ENCODE measurements at regions not wholly inside any gene's neighbourhood (a gene's known extent, or its start where the extent isn't known, plus 50 kb on each side); places are given as distances from the start of the nearest gene placed in this dataset.
"Not testable (repeated sequence)": the region's sequence is repeated elsewhere in the genome, so short reads cannot be mapped to it uniquely, and the experiment has no call there.

DNA sequence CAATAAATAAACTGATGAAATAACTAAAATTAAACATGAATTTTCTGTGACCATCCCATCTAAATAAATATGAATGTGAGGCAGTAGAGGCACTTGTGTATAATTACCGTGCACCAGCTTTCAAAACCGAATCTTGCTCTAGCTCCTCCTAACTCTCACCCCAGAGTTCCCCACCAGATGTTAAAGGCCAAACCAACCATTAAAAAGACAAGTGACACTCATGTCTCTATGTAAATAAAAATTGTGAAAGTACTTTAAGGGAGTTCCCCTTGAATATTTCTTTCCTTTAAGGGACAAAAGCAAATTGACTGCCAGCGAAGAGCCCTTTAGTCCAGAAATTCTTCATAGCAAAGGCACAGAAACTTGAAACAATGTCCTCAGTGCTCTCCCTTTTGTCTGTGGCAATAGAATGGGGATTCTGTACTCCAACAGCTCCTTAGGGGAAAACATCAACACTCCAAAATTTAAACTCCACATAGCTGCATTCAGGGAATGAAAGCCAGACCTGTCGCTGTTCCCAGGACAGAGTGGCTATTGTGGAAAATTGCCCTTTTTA lies 101.7 kb upstream of the SOX21 start:
- 98% methylated on average over 4 of the region's 4 CpGs for WGBS

DNA sequence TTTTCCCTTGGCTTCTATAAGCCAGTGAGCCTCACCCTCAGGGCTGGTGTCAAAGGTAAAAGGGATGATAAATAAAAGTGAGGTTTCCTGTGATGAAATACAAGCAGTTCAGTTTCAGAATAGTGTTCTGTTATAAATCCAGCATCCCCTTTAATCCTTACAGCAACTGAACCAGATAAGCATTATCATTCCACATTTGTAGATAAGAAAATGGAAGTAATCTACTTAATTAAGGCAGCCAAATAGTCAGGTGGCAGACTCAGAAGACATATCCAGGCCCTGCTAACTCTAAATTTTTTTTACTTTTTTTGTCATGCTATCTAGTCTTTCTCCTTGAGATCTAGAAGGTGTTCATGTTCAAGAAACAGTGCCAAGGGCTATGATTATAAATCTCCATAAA lies 99.4 kb upstream of the SOX21 start:
- H3K27me3 ChIP-seq (ENCODE audit: control insufficient read depth in 2 of 2, insufficient read depth in 1 of 2, low read length in 1 of 2), result no peaks in the 10 kb centered on the region
- H3K4me1 ChIP-seq (ENCODE audit: control insufficient read depth in 2 of 2, insufficient read depth in 2 of 2, low read length in 2 of 2), result no peaks in the 10 kb centered on the region
- H3K9me3 ChIP-seq (ENCODE audit: control insufficient read depth in 2 of 2, insufficient read depth in 1 of 2, low read length in 1 of 2), result no peaks in the 10 kb centered on the region

More for the DNA sequence above, 101.7 kb upstream of the SOX21 start:
- no peak overlapping the region for H3K27ac ChIP-seq (ENCODE audit: low read depth in 1 of 2, low read length in 1 of 2)
- no peak for DNase-seq (ENCODE audit: low read depth in 6 of 9, low spot score in 9 of 9)
- no peaks in the 10 kb centered on the region for H3K4me1 ChIP-seq (ENCODE audit: control insufficient read depth in 2 of 2, insufficient read depth in 2 of 2, low read length in 2 of 2)
- H3K27me3 ChIP-seq (ENCODE audit: control insufficient read depth in 2 of 2, insufficient read depth in 1 of 2, low read length in 1 of 2), result no peaks in the 10 kb centered on the region
- no peaks in the 10 kb centered on the region for H3K36me3 ChIP-seq (ENCODE audit: control insufficient read depth in 2 of 2, insufficient read depth in 2 of 2, low read length in 1 of 2)
- no peaks in the 10 kb centered on the region for H3K9me3 ChIP-seq (ENCODE audit: control insufficient read depth in 2 of 2, insufficient read depth in 1 of 2, low read length in 1 of 2)
- H3K4me3 ChIP-seq (ENCODE audit: low read length in 2 of 2), result no peak overlapping the region

DNA sequence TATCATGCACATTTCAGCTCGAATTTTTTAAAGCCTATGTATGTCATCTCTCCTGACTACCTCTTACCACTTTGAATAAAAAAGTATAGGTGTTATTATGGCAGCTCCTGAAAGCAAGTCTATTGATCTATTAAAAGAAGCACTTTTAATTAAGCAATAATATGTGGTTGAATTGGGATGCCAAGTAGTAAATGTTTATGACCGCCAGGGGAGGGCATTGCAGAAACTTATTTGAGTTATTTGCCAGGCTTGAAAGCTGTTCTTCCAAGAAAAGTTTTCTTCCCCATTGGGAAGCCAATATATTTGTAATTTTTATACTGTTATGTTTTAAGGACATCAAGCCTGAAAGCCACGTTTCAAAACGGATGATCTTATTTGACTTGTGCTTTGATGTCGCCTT lies 88.1 kb upstream of the SOX21 start:
- H3K9me3 ChIP-seq (ENCODE audit: control insufficient read depth in 2 of 2, insufficient read depth in 1 of 2, low read length in 1 of 2), result no peaks in the 10 kb centered on the region
- no peak for DNase-seq (ENCODE audit: low read depth in 6 of 9, low spot score in 9 of 9)
- no peaks in the 10 kb centered on the region for H3K36me3 ChIP-seq (ENCODE audit: control insufficient read depth in 2 of 2, insufficient read depth in 2 of 2, low read length in 1 of 2)
- H3K27me3 ChIP-seq (ENCODE audit: control insufficient read depth in 2 of 2, insufficient read depth in 1 of 2, low read length in 1 of 2), result no peaks in the 10 kb centered on the region
- 85% methylated on average over 5 of the region's 5 CpGs for WGBS
- H3K4me3 ChIP-seq (ENCODE audit: low read length in 2 of 2), result no peak overlapping the region
- no peak overlapping the region for H3K27ac ChIP-seq (ENCODE audit: low read depth in 1 of 2, low read length in 1 of 2)
- H3K4me1 ChIP-seq (ENCODE audit: control insufficient read depth in 2 of 2, insufficient read depth in 2 of 2, low read length in 2 of 2), result peaks cover 0 to 5% of the 10 kb centered on the region in 2 donors

More for the DNA sequence above, 99.4 kb upstream of the SOX21 start:
- Histone ChIP-seq H3K27ac (ENCODE audit: low read depth in 1 of 2, low read length in 1 of 2) (no peak overlapping the region), H3K36me3 (ENCODE audit: control insufficient read depth in 2 of 2, insufficient read depth in 2 of 2, low read length in 1 of 2) (no peaks in the 10 kb centered on the region), H3K4me3 (ENCODE audit: low read length in 2 of 2) (no peak overlapping the region)
- DNase-seq (ENCODE audit: low read depth in 6 of 9, low spot score in 9 of 9), result no peak

DNA sequence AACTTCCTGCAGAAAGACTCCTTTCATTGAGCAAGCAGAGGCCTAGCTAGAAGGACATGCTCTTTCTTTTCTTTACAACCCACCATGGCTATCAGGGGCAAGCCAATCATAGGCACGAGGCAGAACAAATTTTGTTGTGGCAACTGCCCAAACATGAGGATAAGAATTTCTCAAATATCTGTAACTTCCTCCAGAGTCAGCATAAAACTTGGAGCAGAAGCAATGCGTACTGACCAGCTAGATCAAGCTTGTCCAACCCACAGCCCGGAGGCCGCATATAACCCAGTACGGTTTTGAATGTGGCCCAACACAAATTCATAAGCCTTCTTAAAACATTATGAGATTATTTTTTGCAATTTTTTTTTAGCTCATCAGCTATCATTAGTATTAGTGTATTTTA lies 87.0 kb upstream of the SOX21 start:
- DNase-seq (ENCODE audit: low read depth in 6 of 9, low spot score in 9 of 9), result no peak

DNA sequence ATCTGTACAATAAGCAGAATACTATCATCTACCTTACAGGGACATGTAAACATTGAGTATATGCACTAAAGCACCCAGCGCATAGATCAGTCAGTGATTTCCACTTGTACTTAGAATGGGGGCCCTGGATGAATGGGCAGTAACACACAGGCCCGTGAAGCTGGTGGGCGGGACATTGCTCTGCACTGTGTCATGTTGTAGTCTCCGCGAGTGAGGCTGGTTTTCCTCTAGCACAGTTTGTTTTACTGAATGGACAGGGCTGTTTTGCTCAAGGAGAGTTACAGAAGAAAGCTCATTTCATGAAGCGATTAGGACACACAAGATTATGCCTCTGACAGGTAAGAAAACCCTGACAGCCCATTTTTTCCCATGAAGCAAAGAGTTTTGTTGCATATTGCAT lies 86.4 kb upstream of the SOX21 start:
- H3K36me3 ChIP-seq (ENCODE audit: control insufficient read depth in 2 of 2, insufficient read depth in 2 of 2, low read length in 1 of 2), result no peaks in the 10 kb centered on the region
- H3K27me3 ChIP-seq (ENCODE audit: control insufficient read depth in 2 of 2, insufficient read depth in 1 of 2, low read length in 1 of 2), result no peaks in the 10 kb centered on the region
- WGBS, result 95% methylated on average over 6 of the region's 6 CpGs
- H3K9me3 ChIP-seq (ENCODE audit: control insufficient read depth in 2 of 2, insufficient read depth in 1 of 2, low read length in 1 of 2), result no peaks in the 10 kb centered on the region
- peaks cover 0 to 5% of the 10 kb centered on the region in 2 donors for H3K4me1 ChIP-seq (ENCODE audit: control insufficient read depth in 2 of 2, insufficient read depth in 2 of 2, low read length in 2 of 2)
- no peak overlapping the region for H3K4me3 ChIP-seq (ENCODE audit: low read length in 2 of 2)
- no peak overlapping the region for H3K27ac ChIP-seq (ENCODE audit: low read depth in 1 of 2, low read length in 1 of 2)
- DNase-seq (ENCODE audit: low read depth in 6 of 9, low spot score in 9 of 9), result no peak

More for the DNA sequence above, 87.0 kb upstream of the SOX21 start:
- no peak overlapping the region for H3K4me3 ChIP-seq (ENCODE audit: low read length in 2 of 2)
- H3K9me3 ChIP-seq (ENCODE audit: control insufficient read depth in 2 of 2, insufficient read depth in 1 of 2, low read length in 1 of 2), result no peaks in the 10 kb centered on the region
- no peak overlapping the region for H3K27ac ChIP-seq (ENCODE audit: low read depth in 1 of 2, low read length in 1 of 2)
- peaks cover 0 to 5% of the 10 kb centered on the region in 2 donors for H3K4me1 ChIP-seq (ENCODE audit: control insufficient read depth in 2 of 2, insufficient read depth in 2 of 2, low read length in 2 of 2)
- no peaks in the 10 kb centered on the region for H3K36me3 ChIP-seq (ENCODE audit: control insufficient read depth in 2 of 2, insufficient read depth in 2 of 2, low read length in 1 of 2)
- 90% methylated on average over 5 of the region's 5 CpGs for WGBS
- no peaks in the 10 kb centered on the region for H3K27me3 ChIP-seq (ENCODE audit: control insufficient read depth in 2 of 2, insufficient read depth in 1 of 2, low read length in 1 of 2)

DNA sequence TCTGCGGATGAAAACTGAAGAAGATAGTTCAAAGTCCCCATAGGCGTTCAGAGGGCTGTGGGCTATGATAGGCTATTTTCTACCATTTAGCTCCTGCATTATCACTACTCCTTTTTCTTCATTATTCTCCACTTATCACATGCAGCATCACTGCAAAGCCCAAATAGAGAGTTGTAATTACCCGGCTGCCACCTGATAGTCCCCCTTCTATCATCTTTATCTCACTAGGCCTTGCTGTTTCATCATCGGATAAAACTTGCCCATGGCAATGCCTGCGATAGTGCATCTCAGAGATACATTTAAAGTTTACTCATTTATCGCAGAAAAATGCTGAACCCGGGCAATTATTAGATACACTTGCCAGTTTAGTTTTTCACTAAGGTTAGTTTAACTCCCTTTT lies 82.9 kb upstream of the SOX21 start:
- Histone ChIP-seq H3K4me1 (ENCODE audit: control insufficient read depth in 2 of 2, insufficient read depth in 2 of 2, low read length in 2 of 2) (peaks cover 0 to 5% of the 10 kb centered on the region in 2 donors), H3K9me3 (ENCODE audit: control insufficient read depth in 2 of 2, insufficient read depth in 1 of 2, low read length in 1 of 2) (no peaks in the 10 kb centered on the region), H3K36me3 (ENCODE audit: control insufficient read depth in 2 of 2, insufficient read depth in 2 of 2, low read length in 1 of 2) (no peaks in the 10 kb centered on the region), H3K27me3 (ENCODE audit: control insufficient read depth in 2 of 2, insufficient read depth in 1 of 2, low read length in 1 of 2) (no peaks in the 10 kb centered on the region), H3K27ac (ENCODE audit: low read depth in 1 of 2, low read length in 1 of 2) (no peak overlapping the region), H3K4me3 (ENCODE audit: low read length in 2 of 2) (no peak overlapping the region)
- no peak for DNase-seq (ENCODE audit: low read depth in 6 of 9, low spot score in 9 of 9)
- 97% methylated on average over 7 of the region's 7 CpGs for WGBS

DNA sequence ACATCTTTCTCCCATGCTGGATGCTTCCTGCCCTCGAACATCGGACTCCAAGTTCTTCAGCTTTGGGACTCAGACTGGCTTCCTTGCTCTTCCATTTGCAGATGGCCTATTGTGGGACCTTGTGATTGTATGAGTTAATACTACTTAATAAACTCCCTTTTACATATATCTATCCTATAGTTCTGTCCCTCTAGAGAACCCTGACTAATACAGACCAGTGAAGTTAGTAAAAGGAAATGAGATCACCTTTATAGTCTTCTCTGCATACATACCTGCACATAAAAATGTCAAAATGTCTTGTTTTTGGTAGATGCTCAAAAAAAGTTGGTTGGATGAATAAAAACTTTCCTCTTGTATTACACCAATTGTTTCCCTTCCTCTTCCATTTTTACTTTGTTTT lies 73.9 kb upstream of the SOX21 start:
- H3K36me3 ChIP-seq (ENCODE audit: control insufficient read depth in 2 of 2, insufficient read depth in 2 of 2, low read length in 1 of 2); DNase-seq (ENCODE audit: low read depth in 6 of 9, low spot score in 9 of 9): not testable (repeated sequence)
- WGBS, result 79% methylated on average over 2 of the region's 2 CpGs

DNA sequence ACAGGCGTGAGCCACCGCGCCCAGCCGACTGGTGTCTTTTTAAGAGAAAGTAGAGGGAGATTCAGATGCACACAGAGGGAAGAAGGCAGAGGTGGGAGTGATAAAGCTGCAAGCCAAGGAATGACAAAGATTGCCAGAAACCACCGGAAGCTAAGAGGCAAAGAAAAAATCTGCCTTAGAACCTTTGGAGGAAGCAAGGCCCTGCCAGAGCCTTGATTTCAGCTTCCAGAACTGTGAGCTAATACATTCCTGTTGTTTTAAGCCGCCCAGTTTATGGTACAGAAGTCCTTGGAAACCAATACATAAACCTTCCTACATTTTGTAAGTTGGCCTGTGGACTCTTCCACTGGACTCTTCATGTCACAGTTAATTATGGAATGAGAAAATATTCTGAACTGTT lies 71.7 kb upstream of the SOX21 start:
- WGBS, result 94% methylated on average over 6 of the region's 6 CpGs
- no peak for DNase-seq (ENCODE audit: low read depth in 6 of 9, low spot score in 9 of 9)
- Histone ChIP-seq H3K9me3 (ENCODE audit: control insufficient read depth in 2 of 2, insufficient read depth in 1 of 2, low read length in 1 of 2) (no peaks in the 10 kb centered on the region), H3K27me3 (ENCODE audit: control insufficient read depth in 2 of 2, insufficient read depth in 1 of 2, low read length in 1 of 2) (no peaks in the 10 kb centered on the region), H3K36me3 (ENCODE audit: control insufficient read depth in 2 of 2, insufficient read depth in 2 of 2, low read length in 1 of 2) (no peaks in the 10 kb centered on the region), H3K27ac (ENCODE audit: low read depth in 1 of 2, low read length in 1 of 2) (no peak overlapping the region), H3K4me3 (ENCODE audit: low read length in 2 of 2) (no peak overlapping the region), H3K4me1 (ENCODE audit: control insufficient read depth in 2 of 2, insufficient read depth in 2 of 2, low read length in 2 of 2) (no peaks in the 10 kb centered on the region)

More for the DNA sequence above, 73.9 kb upstream of the SOX21 start:
- not testable (repeated sequence) for H3K27ac ChIP-seq (ENCODE audit: low read depth in 1 of 2, low read length in 1 of 2); H3K27me3 ChIP-seq (ENCODE audit: control insufficient read depth in 2 of 2, insufficient read depth in 1 of 2, low read length in 1 of 2); H3K4me3 ChIP-seq (ENCODE audit: low read length in 2 of 2); H3K4me1 ChIP-seq (ENCODE audit: control insufficient read depth in 2 of 2, insufficient read depth in 2 of 2, low read length in 2 of 2); H3K9me3 ChIP-seq (ENCODE audit: control insufficient read depth in 2 of 2, insufficient read depth in 1 of 2, low read length in 1 of 2)

DNA sequence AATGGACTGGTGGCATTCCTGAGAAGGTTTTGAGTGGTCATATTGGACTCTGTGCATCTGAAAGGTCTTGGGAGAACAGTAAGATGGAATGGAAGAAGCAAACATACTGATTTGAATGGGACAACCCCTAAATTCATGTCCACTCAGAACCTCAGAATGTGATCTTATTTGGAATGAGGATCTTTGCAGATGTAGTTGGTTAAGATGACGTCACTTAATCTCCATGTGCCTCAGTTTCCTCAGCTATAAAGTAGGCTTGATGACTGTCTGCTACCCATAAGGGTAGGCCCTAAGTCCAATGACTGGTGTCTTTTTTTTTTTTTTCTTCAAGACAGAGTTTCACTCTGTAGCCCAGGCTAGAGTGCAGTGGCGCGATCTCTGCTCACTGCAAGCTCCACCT lies 71.1 kb upstream of the SOX21 start:
- no peaks in the 10 kb centered on the region for H3K4me1 ChIP-seq (ENCODE audit: control insufficient read depth in 2 of 2, insufficient read depth in 2 of 2, low read length in 2 of 2)
- no peak overlapping the region for H3K27ac ChIP-seq (ENCODE audit: low read depth in 1 of 2, low read length in 1 of 2)
- 100% methylated on average over 3 of the region's 3 CpGs for WGBS
- H3K4me3 ChIP-seq (ENCODE audit: low read length in 2 of 2), result no peak overlapping the region
- H3K9me3 ChIP-seq (ENCODE audit: control insufficient read depth in 2 of 2, insufficient read depth in 1 of 2, low read length in 1 of 2), result no peaks in the 10 kb centered on the region
- DNase-seq (ENCODE audit: low read depth in 6 of 9, low spot score in 9 of 9), result no peak
- H3K36me3 ChIP-seq (ENCODE audit: control insufficient read depth in 2 of 2, insufficient read depth in 2 of 2, low read length in 1 of 2), result no peaks in the 10 kb centered on the region
- no peaks in the 10 kb centered on the region for H3K27me3 ChIP-seq (ENCODE audit: control insufficient read depth in 2 of 2, insufficient read depth in 1 of 2, low read length in 1 of 2)

DNA sequence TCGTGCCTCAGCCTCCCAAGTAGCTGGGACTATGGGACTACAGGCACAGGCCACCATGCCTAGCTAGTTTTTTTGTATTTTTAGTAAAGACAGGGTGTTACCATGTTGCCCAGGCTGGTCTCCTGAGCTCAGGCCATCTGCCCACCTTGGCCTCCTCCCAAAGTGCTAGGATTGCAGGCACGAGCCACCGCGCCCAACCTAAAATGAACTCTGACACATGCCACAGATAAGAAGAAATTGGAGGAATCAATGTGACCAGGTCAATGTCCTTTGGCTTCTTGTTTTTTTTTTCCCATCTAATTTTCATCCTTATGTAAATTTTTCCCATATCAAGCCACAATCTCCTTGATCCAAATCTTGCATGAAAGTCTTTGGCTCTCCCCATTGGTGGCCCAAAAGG lies 68.1 kb upstream of the SOX21 start:
- no peaks in the 10 kb centered on the region for H3K9me3 ChIP-seq (ENCODE audit: control insufficient read depth in 2 of 2, insufficient read depth in 1 of 2, low read length in 1 of 2)
- no peak overlapping the region for H3K4me3 ChIP-seq (ENCODE audit: low read length in 2 of 2)
- no peaks in the 10 kb centered on the region for H3K4me1 ChIP-seq (ENCODE audit: control insufficient read depth in 2 of 2, insufficient read depth in 2 of 2, low read length in 2 of 2)
- no peaks in the 10 kb centered on the region for H3K27me3 ChIP-seq (ENCODE audit: control insufficient read depth in 2 of 2, insufficient read depth in 1 of 2, low read length in 1 of 2)
- H3K36me3 ChIP-seq (ENCODE audit: control insufficient read depth in 2 of 2, insufficient read depth in 2 of 2, low read length in 1 of 2), result no peaks in the 10 kb centered on the region
- no peak for DNase-seq (ENCODE audit: low read depth in 6 of 9, low spot score in 9 of 9)
- no peak overlapping the region for H3K27ac ChIP-seq (ENCODE audit: low read depth in 1 of 2, low read length in 1 of 2)
- WGBS, result 94% methylated on average over 4 of the region's 4 CpGs
